ENCODE measurements at regions not wholly inside any gene's neighbourhood (a gene's known extent, or its start where the extent isn't known, plus 50 kb on each side); places are given as distances from the start of the nearest gene placed in this dataset.

GRCh38 chr19:33921165-33921564, 124.5 kb downstream of the KCTD15 start:
- no peaks in the 10 kb centered on the region for H3K9me3 ChIP-seq
- H3K27me3 ChIP-seq, result no peaks in the 10 kb centered on the region; the same call in 1 of the 2 replicates
- H3K4me3 ChIP-seq, result no peak overlapping the region
- no peak for DNase-seq
- no peaks in the 10 kb centered on the region for H3K36me3 ChIP-seq

GRCh38 chr19:33926306-33926705, 129.6 kb downstream of the KCTD15 start:
- DNase-seq, result no peak
- Histone ChIP-seq H3K27me3 (no peaks in the 10 kb centered on the region; the same call in 1 of the 2 replicates), H3K36me3 (no peaks in the 10 kb centered on the region), H3K9me3 (no peaks in the 10 kb centered on the region), H3K4me3 (no peak overlapping the region)

GRCh38 chr19:33927789-33928457, 131.3 kb downstream of the KCTD15 start:
- Histone ChIP-seq H3K4me3 (no peak overlapping the region), H3K27me3 (no peaks in the 10 kb centered on the region; the same call in 1 of the 2 replicates), H3K36me3 (no peaks in the 10 kb centered on the region), H3K9me3 (no peaks in the 10 kb centered on the region)
- DNase-seq, result no peak

DNA sequence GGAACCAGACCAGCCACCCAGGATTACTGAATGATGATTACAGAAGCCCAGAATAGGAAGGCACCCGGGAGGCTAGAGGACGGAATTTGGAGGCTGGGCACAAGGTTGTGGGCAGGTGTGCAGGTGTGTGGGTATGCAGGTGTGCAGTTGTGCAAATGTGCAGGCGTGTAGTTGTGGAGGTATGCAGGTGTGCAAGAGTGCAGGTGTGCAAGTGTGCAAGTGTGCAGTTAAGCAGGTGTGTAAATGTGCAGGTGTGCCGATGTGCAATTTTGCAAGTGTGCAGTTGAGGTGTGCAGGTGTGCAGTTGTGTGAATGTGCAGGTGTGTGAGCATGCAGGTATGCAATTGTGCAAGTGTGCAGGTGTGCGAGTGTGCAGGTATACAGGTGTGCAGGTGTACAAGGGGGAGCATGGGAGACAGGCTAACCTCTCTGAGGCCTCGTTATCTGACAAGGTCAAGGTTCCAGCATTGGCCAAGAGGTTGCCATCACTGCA, 131.8 kb downstream of the KCTD15 start:
- no peak for DNase-seq

DNA sequence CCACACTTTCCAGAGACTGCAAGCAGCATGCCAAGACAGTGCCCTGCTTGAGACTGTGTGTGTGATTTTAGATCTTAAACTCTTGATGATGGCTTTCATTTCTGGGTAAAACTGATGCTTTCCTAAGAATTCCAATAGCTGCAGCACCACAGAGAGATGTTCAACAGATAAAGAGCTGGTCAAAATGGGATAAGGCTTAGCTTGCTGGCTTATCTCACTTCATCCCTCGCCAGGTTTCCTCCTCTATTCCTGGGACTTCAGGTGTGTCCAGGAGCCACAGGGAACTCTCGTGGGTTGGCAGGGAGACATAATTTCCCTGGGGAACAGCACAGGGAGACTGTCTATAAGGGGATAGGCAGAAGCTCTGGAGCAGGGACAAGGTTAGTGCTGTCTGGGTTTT, 137.3 kb downstream of the KCTD15 start:
- no peak for DNase-seq
- no peaks in the 10 kb centered on the region for H3K36me3 ChIP-seq
- H3K4me3 ChIP-seq, result no peak overlapping the region
- no peaks in the 10 kb centered on the region for H3K9me3 ChIP-seq
- H3K27me3 ChIP-seq, result peaks cover 4% of the 10 kb centered on the region; the same call in 1 of the 2 replicates

More for the DNA sequence above, 131.8 kb downstream of the KCTD15 start:
- H3K4me3 ChIP-seq, result no peak overlapping the region
- H3K27me3 ChIP-seq, result no peaks in the 10 kb centered on the region
- H3K36me3 ChIP-seq, result no peaks in the 10 kb centered on the region
- H3K9me3 ChIP-seq, result no peaks in the 10 kb centered on the region

- no peaks in the 10 kb centered on the region for H3K9me3 ChIP-seq
- H3K4me3 ChIP-seq, result no peak overlapping the region
- H3K27me3 ChIP-seq, result peaks cover under 1% of the 10 kb centered on the region; the same call in 1 of the 2 replicates
- no peaks in the 10 kb centered on the region for H3K36me3 ChIP-seq
- DNase-seq, result no peak
These were observed 142.2 kb downstream of the KCTD15 start for GRCh38 chr19:33938821-33939220.

GRCh38 chr19:33941133-33941532, 144.5 kb downstream of the KCTD15 start:
- H3K4me3 ChIP-seq, result no peak overlapping the region
- H3K27me3 ChIP-seq, result no peaks in the 10 kb centered on the region
- no peaks in the 10 kb centered on the region for H3K9me3 ChIP-seq
- no peaks in the 10 kb centered on the region for H3K36me3 ChIP-seq
- DNase-seq, result no peak

- Histone ChIP-seq H3K36me3 (no peaks in the 10 kb centered on the region), H3K4me3 (no peak overlapping the region), H3K9me3 (no peaks in the 10 kb centered on the region), H3K27me3 (no peaks in the 10 kb centered on the region)
- no peak for DNase-seq
These were observed 150.0 kb downstream of the KCTD15 start for GRCh38 chr19:33946535-33947264.

DNA sequence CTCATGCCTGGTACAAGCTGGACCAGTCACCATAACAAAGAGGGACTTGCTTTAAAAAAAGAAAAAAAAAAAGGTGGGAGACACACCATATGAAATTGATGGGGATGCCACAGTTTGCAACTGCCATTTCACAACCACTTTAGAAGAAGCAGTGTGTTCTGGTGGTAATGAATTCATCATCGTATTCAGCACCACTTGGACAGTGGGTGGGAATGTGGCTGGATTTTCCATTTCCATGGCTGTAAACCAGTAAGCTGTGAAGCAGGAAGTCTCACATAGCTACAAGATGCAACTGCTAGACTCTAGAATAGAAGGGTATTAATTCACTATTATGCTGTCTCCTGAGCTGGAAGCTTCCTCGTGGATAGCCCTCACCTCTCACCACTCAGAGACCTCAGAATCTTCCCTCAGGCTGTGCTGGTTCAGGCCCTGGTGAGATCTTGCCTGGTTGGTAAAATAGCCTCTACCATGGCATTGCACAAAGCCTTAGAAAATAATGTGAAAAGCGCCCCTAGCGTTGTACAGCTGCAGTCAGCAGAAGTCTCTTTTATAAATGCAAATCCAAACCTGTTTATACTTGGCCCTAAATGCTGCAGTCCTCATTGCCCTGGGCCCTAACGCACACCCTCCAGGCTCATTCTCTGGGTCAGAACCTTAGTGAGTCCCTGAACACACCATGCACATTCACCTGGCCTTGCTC, 150.7 kb downstream of the KCTD15 start:
- no peak overlapping the region for H3K4me3 ChIP-seq
- H3K27me3 ChIP-seq, result no peaks in the 10 kb centered on the region
- DNase-seq, result no peak

DNA sequence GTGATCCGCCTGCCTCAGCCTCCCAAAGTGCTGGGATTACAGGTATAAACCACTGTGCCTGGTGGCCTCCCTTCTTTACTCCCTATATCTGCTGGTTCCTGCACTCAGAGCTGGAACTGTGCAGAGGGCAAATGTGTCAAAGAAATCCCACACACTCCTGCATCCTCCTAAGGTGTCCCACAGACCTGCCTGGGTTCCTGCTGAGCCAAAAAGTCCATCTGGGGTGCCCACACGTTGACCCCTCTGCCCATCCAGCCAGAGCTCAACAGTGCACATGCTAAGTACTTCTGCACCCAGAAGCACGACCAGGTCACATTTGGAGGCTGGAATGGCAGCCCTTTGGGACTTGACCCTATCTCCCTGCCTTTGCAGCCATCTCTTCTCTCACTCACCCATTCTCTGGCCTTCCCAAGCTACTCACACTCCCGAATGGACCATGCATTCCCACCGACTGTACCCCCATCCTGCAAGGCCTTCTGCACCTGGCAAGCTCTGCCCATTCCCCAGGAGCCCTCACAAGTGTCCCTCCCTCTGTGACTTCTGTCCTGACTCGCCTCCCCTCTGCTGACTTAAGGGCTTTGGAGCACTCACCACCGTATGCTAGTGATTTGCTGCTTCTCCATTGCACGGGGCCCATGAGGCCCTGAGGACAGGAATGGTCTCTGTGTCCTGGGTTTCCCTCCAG, 152.1 kb downstream of the KCTD15 start:
- no peak for DNase-seq
- Histone ChIP-seq H3K36me3 (no peaks in the 10 kb centered on the region), H3K27me3 (no peaks in the 10 kb centered on the region; the same call in 1 of the 2 replicates), H3K4me3 (no peak overlapping the region), H3K9me3 (no peaks in the 10 kb centered on the region)

More for the DNA sequence above, 150.7 kb downstream of the KCTD15 start:
- no peaks in the 10 kb centered on the region for H3K36me3 ChIP-seq
- H3K9me3 ChIP-seq, result no peaks in the 10 kb centered on the region

DNA sequence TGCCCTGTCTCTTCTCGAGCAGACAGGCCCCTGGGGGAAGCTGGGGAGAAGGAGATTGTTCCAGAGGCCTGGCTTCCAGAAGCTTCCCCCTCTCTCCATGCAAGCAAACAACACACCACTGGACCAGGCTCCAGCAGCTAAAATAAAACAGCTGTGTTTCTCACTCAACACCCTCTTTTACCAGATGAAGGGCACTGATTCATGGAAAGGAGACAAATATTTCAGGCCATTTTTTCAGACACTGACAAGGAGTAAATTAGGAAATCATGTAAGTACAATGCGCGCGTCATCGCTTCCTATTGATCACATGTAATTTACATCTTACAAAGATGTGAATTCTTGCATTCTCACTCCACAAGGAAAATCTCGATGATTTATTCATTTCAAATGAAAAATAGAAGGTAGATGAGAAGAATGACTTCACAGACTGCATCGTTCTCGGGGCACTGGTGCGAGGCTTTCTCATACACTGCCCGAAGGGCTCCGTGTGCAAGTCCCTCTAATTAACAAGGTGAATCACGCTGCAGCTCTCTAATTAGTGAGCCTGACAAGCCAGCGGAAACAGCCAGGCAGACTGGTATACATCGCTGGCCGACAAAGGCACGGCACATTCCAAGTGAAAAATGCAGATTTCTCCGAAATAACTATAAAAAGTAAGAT, 153.6 kb downstream of the KCTD15 start:
- no peak for DNase-seq
- no peaks in the 10 kb centered on the region; the same call in 1 of the 2 replicates for H3K27me3 ChIP-seq
- H3K9me3 ChIP-seq, result no peaks in the 10 kb centered on the region
- H3K36me3 ChIP-seq, result no peaks in the 10 kb centered on the region
- no peak overlapping the region for H3K4me3 ChIP-seq

- Histone ChIP-seq H3K4me3 (no peak overlapping the region), H3K27me3 (no peaks in the 10 kb centered on the region; the same call in 1 of the 2 replicates), H3K36me3 (no peaks in the 10 kb centered on the region), H3K9me3 (no peaks in the 10 kb centered on the region)
- DNase-seq, result no peak
These were observed 156.4 kb downstream of the KCTD15 start for GRCh38 chr19:33953023-33953422.

DNA sequence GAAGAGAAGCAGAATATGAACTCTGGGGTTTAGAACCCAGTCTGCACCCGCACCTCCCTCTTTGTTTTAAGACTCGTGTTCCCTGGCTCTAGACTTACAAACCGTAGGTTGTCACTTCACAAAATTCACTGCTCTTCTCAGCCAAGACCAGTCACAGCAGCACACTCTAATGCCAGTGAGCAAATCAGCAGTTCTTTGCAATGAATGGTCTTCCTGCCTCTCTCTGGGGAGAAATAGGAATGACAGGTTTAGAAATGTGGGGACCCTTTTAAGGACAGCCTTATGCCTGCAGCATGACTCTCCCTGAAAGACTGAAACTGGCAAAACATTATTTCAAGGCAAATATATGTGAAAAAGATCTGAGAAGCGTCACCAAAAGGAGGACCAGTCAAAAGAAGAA, 156.9 kb downstream of the KCTD15 start:
- no peak for DNase-seq
- Histone ChIP-seq H3K9me3 (no peaks in the 10 kb centered on the region), H3K27me3 (no peaks in the 10 kb centered on the region; the same call in 1 of the 2 replicates)

DNA sequence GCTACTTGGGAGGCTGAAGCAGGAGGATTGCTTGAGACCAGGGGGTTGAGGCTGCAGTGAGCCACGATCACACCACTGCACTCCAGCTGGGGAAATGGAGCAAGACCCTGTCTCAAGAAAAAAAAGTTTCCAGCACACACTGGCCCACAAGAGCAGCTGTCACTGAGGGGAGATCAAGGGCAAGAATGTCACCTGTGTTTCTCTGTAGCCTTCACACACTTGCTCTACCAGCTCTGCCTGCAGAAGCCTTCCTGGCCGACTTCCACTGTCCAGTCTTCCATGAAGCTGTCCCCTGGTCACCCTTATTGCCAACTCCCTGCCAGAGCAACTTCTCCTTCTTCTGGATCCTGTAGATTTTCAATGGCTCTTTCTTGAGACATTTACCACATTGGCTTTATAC, 158.0 kb downstream of the KCTD15 start:
- Histone ChIP-seq H3K4me3 (no peak overlapping the region), H3K9me3 (no peaks in the 10 kb centered on the region), H3K27me3 (no peaks in the 10 kb centered on the region; the same call in 1 of the 2 replicates), H3K36me3 (no peaks in the 10 kb centered on the region)
- DNase-seq, result no peak

More for the DNA sequence above, 156.9 kb downstream of the KCTD15 start:
- no peak overlapping the region for H3K4me3 ChIP-seq
- H3K36me3 ChIP-seq, result no peaks in the 10 kb centered on the region

DNA sequence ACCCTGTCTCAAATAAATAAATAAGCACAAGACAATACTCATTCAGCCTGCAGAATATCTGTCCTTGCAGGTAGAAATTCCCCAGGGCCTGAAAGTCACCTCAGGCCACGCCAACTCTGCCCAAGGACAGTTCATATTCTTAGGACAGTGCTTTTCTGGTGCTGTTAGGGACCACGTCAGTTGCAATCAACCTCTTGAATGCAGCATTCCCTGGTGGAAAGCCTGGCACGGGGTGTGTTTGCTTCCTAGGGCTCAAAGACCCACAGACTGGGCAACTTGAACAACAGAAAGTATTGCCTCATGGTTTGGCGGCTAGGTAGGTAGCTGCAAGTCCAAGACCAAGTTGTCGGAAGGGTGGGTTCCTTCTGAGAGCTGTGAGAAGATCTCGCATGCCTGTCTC, 160.3 kb downstream of the KCTD15 start:
- Histone ChIP-seq H3K4me3 (no peak overlapping the region), H3K36me3 (no peaks in the 10 kb centered on the region), H3K9me3 (no peaks in the 10 kb centered on the region), H3K27me3 (no peaks in the 10 kb centered on the region; the same call in 1 of the 2 replicates)
- DNase-seq, result no peak

GRCh38 chr19:33957804-33958203, 161.1 kb downstream of the KCTD15 start:
- H3K4me3 ChIP-seq, result no peak overlapping the region
- no peaks in the 10 kb centered on the region for H3K9me3 ChIP-seq
- no peak for DNase-seq
- peaks cover 2% of the 10 kb centered on the region; the same call in 1 of the 2 replicates for H3K27me3 ChIP-seq
- H3K36me3 ChIP-seq, result no peaks in the 10 kb centered on the region

Measured in MG63 (cell line).